ENCODE measurements at regions not wholly inside any gene's neighbourhood (a gene's known extent, or its start where the extent isn't known, plus 50 kb on each side); places are given as distances from the start of the nearest gene placed in this dataset.

GRCh38 chr18:70931942-70932814 is 643.3 kb downstream of the SOCS6 start:
- H3K27me3 ChIP-seq: no peaks in the 10 kb centered on the region
- WGBS (ENCODE audit: insufficient coverage, low coverage, low lambda C conversion rate, missing lambda C conversion rate): 33% methylated on average over 7 of the region's 7 CpGs
- DNase-seq: no peak
- no peak overlapping the region for H3K27ac ChIP-seq
- no peaks in the 10 kb centered on the region for H3K36me3 ChIP-seq
- TF ChIP-seq POLR2A (IDR thresholded peaks at IDR 0.05) (no peak), CTCF (IDR thresholded peaks at IDR 0.05) (peak; percentile 37 to 62 (median 58))
- H3K4me3 ChIP-seq: no peak overlapping the region
- peak in 3 of 4 donors; percentile 39 to 49 (median 45) for ATAC-seq
- H3K9me3 ChIP-seq: no peaks in the 10 kb centered on the region
- H3K4me1 ChIP-seq: no peaks in the 10 kb centered on the region
- intact Hi-C loops (cut with DNase I): no loop called here

- DNase-seq: no peak
- Histone ChIP-seq H3K27me3 (no peaks in the 10 kb centered on the region), H3K27ac (no peak overlapping the region), H3K4me1 (no peaks in the 10 kb centered on the region), H3K36me3 (no peaks in the 10 kb centered on the region), H3K4me3 (no peak overlapping the region), H3K9me3 (no peaks in the 10 kb centered on the region)
- whole genome bisulfite sequencing (ENCODE audit: insufficient coverage, low coverage, low lambda C conversion rate, missing lambda C conversion rate): 83% methylated on average over 1 of the region's 4 CpGs
- intact Hi-C loops (cut with DNase I): no loop called here
- TF ChIP-seq CTCF (IDR thresholded peaks at IDR 0.05) (no peak), POLR2A (IDR thresholded peaks at IDR 0.05) (no peak)
- ATAC-seq: no peak
Observed at GRCh38 chr18:70920840-70921374, 632.1 kb downstream of the SOCS6 start.

GRCh38 chr18:70907673-70908072 is 618.8 kb downstream of the SOCS6 start:
- no peak for TF ChIP-seq POLR2A (IDR thresholded peaks at IDR 0.05)
- TF ChIP-seq CTCF (IDR thresholded peaks at IDR 0.05): no peak
- Histone ChIP-seq H3K4me1 (no peaks in the 10 kb centered on the region), H3K4me3 (no peak overlapping the region), H3K9me3 (no peaks in the 10 kb centered on the region), H3K27me3 (no peaks in the 10 kb centered on the region), H3K36me3 (no peaks in the 10 kb centered on the region), H3K27ac (no peak overlapping the region)
- DNase-seq (no peak), ATAC-seq (peak in 1 of 4 donors; percentile 24)
- intact Hi-C loops (cut with DNase I): no loop called here
- 32% methylated on average over 3 of the region's 3 CpGs for WGBS (ENCODE audit: insufficient coverage, low coverage, low lambda C conversion rate, missing lambda C conversion rate)

GRCh38 chr18:70892381-70892780 is 603.5 kb downstream of the SOCS6 start:
- no peak for TF ChIP-seq POLR2A (IDR thresholded peaks at IDR 0.05)
- no peak for TF ChIP-seq CTCF (IDR thresholded peaks at IDR 0.05)
- no peak for DNase-seq
- Histone ChIP-seq H3K36me3 (no peaks in the 10 kb centered on the region), H3K4me1 (no peaks in the 10 kb centered on the region), H3K27ac (no peak overlapping the region), H3K4me3 (no peak overlapping the region), H3K9me3 (no peaks in the 10 kb centered on the region), H3K27me3 (no peaks in the 10 kb centered on the region)
- WGBS (ENCODE audit: insufficient coverage, low coverage, low lambda C conversion rate, missing lambda C conversion rate): 67% methylated on average over 1 of the region's 1 CpG
- intact Hi-C loops (cut with DNase I): no loop called here
- ATAC-seq: no peak

Data from right lobe of liver (tissue), 6 donors.